ENCODE measurements at regions not wholly inside any gene's neighbourhood (a gene's known extent, or its start where the extent isn't known, plus 50 kb on each side); places are given as distances from the start of the nearest gene placed in this dataset.

GRCh38 chr3:26099692-26100091 is 309.8 kb downstream of the OXSM start:
- H3K9me3 Mint-ChIP-seq = peaks cover 61% of the 10 kb centered on the region
- TF ChIP-seq, protein P1, sequence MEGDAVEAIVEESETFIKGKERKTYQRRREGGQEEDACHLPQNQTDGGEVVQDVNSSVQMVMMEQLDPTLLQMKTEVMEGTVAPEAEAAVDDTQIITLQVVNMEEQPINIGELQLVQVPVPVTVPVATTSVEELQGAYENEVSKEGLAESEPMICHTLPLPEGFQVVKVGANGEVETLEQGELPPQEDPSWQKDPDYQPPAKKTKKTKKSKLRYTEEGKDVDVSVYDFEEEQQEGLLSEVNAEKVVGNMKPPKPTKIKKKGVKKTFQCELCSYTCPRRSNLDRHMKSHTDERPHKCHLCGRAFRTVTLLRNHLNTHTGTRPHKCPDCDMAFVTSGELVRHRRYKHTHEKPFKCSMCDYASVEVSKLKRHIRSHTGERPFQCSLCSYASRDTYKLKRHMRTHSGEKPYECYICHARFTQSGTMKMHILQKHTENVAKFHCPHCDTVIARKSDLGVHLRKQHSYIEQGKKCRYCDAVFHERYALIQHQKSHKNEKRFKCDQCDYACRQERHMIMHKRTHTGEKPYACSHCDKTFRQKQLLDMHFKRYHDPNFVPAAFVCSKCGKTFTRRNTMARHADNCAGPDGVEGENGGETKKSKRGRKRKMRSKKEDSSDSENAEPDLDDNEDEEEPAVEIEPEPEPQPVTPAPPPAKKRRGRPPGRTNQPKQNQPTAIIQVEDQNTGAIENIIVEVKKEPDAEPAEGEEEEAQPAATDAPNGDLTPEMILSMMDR (IDR thresholded peaks at IDR 0.05) = no peak
- H3K27me3 Mint-ChIP-seq (ENCODE audit: insufficient read depth) = no peaks in the 10 kb centered on the region
- DNase-seq = no peak
- H3K27ac Mint-ChIP-seq = no peak overlapping the region
- peaks cover 3% of the 10 kb centered on the region; the same call in 1 of the 2 replicates for H3K36me3 Mint-ChIP-seq (ENCODE audit: low read depth)
- H3K4me3 Mint-ChIP-seq = no peak overlapping the region
- no peaks in the 10 kb centered on the region for H3K4me1 Mint-ChIP-seq (ENCODE audit: low read depth)

DNA sequence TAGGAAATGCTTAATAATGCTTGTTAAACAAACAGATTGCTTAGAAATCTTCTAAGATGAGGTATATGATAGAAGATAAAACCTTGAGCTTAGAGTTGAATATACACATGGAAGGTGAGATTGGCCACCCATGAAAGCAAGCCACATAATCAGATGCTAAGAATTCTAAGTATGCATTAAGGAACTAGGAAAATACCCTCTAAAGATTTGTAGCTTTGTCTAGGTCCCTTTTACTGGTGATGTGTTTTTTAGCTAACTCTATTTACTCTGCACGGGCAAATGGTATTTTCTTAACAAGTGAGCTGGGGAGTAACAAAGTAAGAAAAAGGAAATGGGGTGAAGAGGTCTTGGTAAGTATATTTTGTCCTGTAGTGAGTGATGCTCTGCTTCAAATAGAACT is 310.3 kb downstream of the OXSM start:
- Mint-ChIP-seq H3K9me3 (peaks cover 64% of the 10 kb centered on the region), H3K4me1 (ENCODE audit: low read depth) (no peaks in the 10 kb centered on the region), H3K4me3 (no peak overlapping the region), H3K36me3 (ENCODE audit: low read depth) (peaks cover 3% of the 10 kb centered on the region; the same call in 1 of the 2 replicates), H3K27ac (no peak overlapping the region), H3K27me3 (ENCODE audit: insufficient read depth) (no peaks in the 10 kb centered on the region)
- no peak for DNase-seq
- TF ChIP-seq, protein P1 (IDR thresholded peaks at IDR 0.05) = no peak

DNA sequence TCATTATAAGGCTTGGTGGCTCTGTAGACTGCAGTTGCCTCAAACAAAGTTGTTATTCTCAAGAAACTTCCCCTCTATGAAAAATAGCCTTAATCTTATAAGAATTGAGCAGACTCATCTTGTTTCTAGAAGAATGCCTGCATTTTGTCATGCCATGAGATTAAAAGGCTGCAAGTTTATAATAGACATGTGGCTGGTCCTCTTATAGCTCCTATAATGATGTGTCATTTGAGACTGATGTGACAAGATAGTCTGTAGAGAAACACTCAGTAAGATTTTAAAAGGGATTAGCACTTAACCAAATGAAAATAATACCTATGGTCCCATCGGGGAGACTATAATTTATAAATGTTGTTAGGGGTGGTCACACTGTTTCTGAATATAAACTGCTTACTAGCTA is 312.5 kb downstream of the OXSM start:
- no peak overlapping the region for H3K4me3 Mint-ChIP-seq
- no peak overlapping the region for H3K27ac Mint-ChIP-seq
- no peaks in the 10 kb centered on the region for H3K27me3 Mint-ChIP-seq (ENCODE audit: insufficient read depth)

GRCh38 chr3:26104851-26105251 is 315.0 kb downstream of the OXSM start:
- Mint-ChIP-seq H3K4me1 (ENCODE audit: low read depth) (no peaks in the 10 kb centered on the region), H3K27me3 (ENCODE audit: insufficient read depth) (no peaks in the 10 kb centered on the region), H3K36me3 (ENCODE audit: low read depth) (peaks cover 3% of the 10 kb centered on the region; the same call in 1 of the 2 replicates), H3K4me3 (no peak overlapping the region), H3K9me3 (peaks cover 42% of the 10 kb centered on the region), H3K27ac (no peak overlapping the region)
- TF ChIP-seq, protein P1 (IDR thresholded peaks at IDR 0.05) = no peak
- no peak for DNase-seq

More for the DNA sequence above, 312.5 kb downstream of the OXSM start:
- Mint-ChIP-seq H3K9me3 (peaks cover 54% of the 10 kb centered on the region), H3K36me3 (ENCODE audit: low read depth) (peaks cover 3% of the 10 kb centered on the region; the same call in 1 of the 2 replicates), H3K4me1 (ENCODE audit: low read depth) (no peaks in the 10 kb centered on the region)
- TF ChIP-seq, protein P1 (IDR thresholded peaks at IDR 0.05) = no peak
- no peak for DNase-seq

- DNase-seq = no peak
- Mint-ChIP-seq H3K36me3 (ENCODE audit: low read depth) (peaks cover 3% of the 10 kb centered on the region; the same call in 1 of the 2 replicates), H3K4me3 (no peak overlapping the region), H3K4me1 (ENCODE audit: low read depth) (no peaks in the 10 kb centered on the region), H3K9me3 (peaks cover 45% of the 10 kb centered on the region), H3K27ac (no peak overlapping the region), H3K27me3 (ENCODE audit: insufficient read depth) (no peaks in the 10 kb centered on the region)
- TF ChIP-seq, protein P1 (IDR thresholded peaks at IDR 0.05) = no peak
Observed at GRCh38 chr3:26105261-26105660, 315.4 kb downstream of the OXSM start.

GRCh38 chr3:26106228-26106627 is 316.3 kb downstream of the OXSM start:
- H3K9me3 Mint-ChIP-seq = peaks cover 46% of the 10 kb centered on the region

More at GRCh38 chr3:26106228-26106627, 316.3 kb downstream of the OXSM start:
- no peaks in the 10 kb centered on the region for H3K27me3 Mint-ChIP-seq (ENCODE audit: insufficient read depth)
- TF ChIP-seq, protein P1 (IDR thresholded peaks at IDR 0.05) = no peak
- H3K4me3 Mint-ChIP-seq = no peak overlapping the region
- no peak overlapping the region for H3K27ac Mint-ChIP-seq
- no peak for DNase-seq
- no peaks in the 10 kb centered on the region for H3K4me1 Mint-ChIP-seq (ENCODE audit: low read depth)
- H3K36me3 Mint-ChIP-seq (ENCODE audit: low read depth) = peaks cover 3% of the 10 kb centered on the region; the same call in 1 of the 2 replicates
